ENCODE measurements at regions not wholly inside any gene's neighbourhood (a gene's known extent, or its start where the extent isn't known, plus 50 kb on each side); places are given as distances from the start of the nearest gene placed in this dataset.
"Not testable (repeated sequence)": the region's sequence is repeated elsewhere in the genome, so short reads cannot be mapped to it uniquely, and the experiment has no call there.

DNA sequence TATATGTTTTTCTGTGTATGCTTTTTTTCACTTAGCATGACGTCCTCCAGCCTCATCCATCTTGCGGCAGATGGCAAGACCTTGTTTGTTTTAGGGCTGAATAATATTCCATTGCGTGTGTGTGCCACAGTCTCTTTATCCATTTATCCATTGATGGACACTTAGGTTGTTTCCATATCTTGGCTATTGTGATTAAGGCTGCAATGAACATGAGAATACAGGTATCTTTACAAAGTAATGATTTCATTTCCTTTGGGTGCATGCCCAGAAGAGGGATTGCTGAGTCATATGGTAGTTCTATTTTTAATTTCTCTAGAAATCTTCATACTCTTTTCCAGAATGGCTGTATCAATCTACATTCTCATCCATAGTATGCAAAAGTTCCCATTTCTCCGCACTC is 85.3 kb upstream of the ADCY2 start:
- H3K36me3 Mint-ChIP-seq; H3K4me3 Mint-ChIP-seq; H3K27me3 Mint-ChIP-seq (ENCODE audit: low read depth); ATAC-seq; POLR2A ChIA-PET; CTCF ChIA-PET; DNase-seq (ENCODE audit: low spot score); H3K9me3 Mint-ChIP-seq: not testable (repeated sequence)
- peak overlapping the region; percentile 74; the same call in 1 of the 2 replicates for H3K27ac Mint-ChIP-seq
- peaks cover 43% of the 10 kb centered on the region for H3K4me1 Mint-ChIP-seq

DNA sequence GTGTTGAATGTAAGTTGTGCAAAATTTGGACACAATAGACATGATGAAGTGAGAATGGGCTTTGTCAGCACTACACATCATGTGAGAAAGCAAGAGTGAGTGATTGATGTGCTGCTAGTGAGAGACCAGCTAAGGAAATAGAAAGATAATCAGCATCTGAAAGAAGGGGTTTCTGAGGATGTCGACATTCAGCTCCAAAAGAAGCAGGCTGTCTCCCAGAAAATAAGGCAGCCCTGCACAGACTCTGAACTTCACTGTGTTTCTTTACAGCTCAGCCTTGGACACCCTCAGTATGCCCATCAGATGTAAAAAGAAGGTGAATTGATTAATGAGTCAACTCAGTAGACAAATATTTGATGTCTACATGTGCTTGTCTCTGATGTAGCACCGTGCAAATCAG is 80.8 kb upstream of the ADCY2 start:
- H3K27me3 Mint-ChIP-seq (ENCODE audit: low read depth) = peaks cover 7% of the 10 kb centered on the region
- H3K4me3 Mint-ChIP-seq = no peak overlapping the region
- no peak for TF ChIP-seq ZNF219 (CRISPR knock-in tag; IDR thresholded peaks at IDR 0.05; ENCODE audit: borderline replicate concordance)
- no peak for TF ChIP-seq NFE2L1 (CRISPR knock-in tag; IDR thresholded peaks at IDR 0.05)
- TF ChIP-seq, protein P1, sequence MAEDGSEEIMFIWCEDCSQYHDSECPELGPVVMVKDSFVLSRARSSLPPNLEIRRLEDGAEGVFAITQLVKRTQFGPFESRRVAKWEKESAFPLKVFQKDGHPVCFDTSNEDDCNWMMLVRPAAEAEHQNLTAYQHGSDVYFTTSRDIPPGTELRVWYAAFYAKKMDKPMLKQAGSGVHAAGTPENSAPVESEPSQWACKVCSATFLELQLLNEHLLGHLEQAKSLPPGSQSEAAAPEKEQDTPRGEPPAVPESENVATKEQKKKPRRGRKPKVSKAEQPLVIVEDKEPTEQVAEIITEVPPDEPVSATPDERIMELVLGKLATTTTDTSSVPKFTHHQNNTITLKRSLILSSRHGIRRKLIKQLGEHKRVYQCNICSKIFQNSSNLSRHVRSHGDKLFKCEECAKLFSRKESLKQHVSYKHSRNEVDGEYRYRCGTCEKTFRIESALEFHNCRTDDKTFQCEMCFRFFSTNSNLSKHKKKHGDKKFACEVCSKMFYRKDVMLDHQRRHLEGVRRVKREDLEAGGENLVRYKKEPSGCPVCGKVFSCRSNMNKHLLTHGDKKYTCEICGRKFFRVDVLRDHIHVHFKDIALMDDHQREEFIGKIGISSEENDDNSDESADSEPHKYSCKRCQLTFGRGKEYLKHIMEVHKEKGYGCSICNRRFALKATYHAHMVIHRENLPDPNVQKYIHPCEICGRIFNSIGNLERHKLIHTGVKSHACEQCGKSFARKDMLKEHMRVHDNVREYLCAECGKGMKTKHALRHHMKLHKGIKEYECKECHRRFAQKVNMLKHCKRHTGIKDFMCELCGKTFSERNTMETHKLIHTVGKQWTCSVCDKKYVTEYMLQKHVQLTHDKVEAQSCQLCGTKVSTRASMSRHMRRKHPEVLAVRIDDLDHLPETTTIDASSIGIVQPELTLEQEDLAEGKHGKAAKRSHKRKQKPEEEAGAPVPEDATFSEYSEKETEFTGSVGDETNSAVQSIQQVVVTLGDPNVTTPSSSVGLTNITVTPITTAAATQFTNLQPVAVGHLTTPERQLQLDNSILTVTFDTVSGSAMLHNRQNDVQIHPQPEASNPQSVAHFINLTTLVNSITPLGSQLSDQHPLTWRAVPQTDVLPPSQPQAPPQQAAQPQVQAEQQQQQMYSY (CRISPR knock-in tag; IDR thresholded peaks at IDR 0.05) = no peak
- ChIA-PET CTCF (no interaction called here), POLR2A (interaction anchor here (0.6 kb wide), 1 partner anchor 63 kb away, joined by 3 read pairs; no protein-coding TSS in a partner anchor)
- peaks cover 31% of the 10 kb centered on the region for H3K4me1 Mint-ChIP-seq
- ATAC-seq = no peak
- peaks cover 6% of the 10 kb centered on the region for H3K9me3 Mint-ChIP-seq
- no peak overlapping the region for H3K27ac Mint-ChIP-seq
- DNase-seq (ENCODE audit: low spot score) = no peak
- no peaks in the 10 kb centered on the region for H3K36me3 Mint-ChIP-seq

DNA sequence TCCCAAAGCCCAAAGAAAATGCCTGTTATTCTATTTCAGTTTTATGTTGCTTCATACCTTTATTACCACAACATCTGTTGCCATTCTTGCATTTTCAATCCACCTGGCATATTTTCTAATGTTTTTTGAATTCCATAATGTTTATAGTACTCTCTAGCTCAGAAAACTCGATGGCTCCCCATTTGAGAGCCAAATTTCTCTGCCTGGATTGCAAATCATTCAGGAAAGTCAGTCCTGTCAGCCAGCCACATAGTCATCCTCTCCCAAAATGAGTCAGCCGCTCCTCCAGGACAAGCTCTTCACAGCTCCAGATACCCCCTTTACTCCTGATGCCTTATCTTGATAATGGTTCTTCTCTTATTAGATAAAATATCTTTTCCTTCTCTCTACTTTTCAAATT is 78.2 kb upstream of the ADCY2 start:
- POLR2A ChIA-PET = no interaction called here
- no peak for ATAC-seq
- TF ChIP-seq, protein P2, sequence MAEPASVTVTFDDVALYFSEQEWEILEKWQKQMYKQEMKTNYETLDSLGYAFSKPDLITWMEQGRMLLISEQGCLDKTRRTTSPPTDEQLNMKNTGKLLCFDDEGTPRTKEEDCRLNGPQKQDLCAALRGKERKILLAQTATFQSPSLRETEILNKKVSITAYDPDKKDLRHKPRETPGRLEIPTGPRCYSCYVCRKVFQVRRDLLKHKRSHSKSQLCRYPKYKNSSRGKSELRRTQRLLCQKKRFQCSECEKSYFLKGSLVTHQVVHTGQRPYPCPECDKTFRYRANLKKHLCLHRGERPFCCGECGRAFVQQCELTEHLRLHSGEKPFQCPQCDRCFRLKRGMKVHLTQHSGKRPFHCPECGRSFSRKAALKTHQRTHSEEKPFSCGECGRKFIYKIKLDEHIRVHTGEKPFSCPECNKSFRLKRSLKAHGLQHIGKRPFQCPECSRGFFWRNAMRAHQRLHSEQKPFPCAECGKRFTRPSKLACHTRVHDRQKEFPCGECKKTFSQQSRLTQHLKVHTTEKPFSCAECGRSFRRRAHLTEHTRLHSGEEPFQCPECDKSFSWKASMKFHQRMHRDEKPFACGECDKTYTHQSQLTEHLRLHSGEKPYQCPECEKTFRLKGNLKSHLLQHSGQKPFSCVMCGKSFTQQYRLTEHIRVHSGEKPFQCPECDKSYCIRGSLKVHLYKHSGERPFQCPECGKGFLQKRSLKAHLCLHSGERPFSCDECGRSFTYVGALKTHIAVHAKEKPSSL (CRISPR knock-in tag; conservative IDR thresholded peaks at IDR 0.05) = no peak
- TF ChIP-seq ETV6 (CRISPR knock-in tag; IDR thresholded peaks at IDR 0.05) (no peak), PRRX2 (CRISPR knock-in tag; IDR thresholded peaks at IDR 0.05) (no peak), IRF2 (CRISPR knock-in tag; IDR thresholded peaks at IDR 0.05; ENCODE audit: borderline replicate concordance, low read depth) (no peak), ZNF121 (CRISPR knock-in tag; IDR thresholded peaks at IDR 0.05) (no peak), TCF7 (CRISPR knock-in tag; IDR thresholded peaks at IDR 0.05; ENCODE audit: low read depth) (no peak), FOXP1 (CRISPR knock-in tag; IDR thresholded peaks at IDR 0.05; ENCODE audit: borderline replicate concordance) (no peak), NR1H2 (CRISPR knock-in tag; IDR thresholded peaks at IDR 0.05) (no peak)
- TF ChIP-seq, protein P3, sequence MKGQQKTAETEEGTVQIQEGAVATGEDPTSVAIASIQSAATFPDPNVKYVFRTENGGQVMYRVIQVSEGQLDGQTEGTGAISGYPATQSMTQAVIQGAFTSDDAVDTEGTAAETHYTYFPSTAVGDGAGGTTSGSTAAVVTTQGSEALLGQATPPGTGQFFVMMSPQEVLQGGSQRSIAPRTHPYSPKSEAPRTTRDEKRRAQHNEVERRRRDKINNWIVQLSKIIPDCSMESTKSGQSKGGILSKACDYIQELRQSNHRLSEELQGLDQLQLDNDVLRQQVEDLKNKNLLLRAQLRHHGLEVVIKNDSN (CRISPR knock-in tag; IDR thresholded peaks at IDR 0.05) = no peak
- TF ChIP-seq, protein P4, sequence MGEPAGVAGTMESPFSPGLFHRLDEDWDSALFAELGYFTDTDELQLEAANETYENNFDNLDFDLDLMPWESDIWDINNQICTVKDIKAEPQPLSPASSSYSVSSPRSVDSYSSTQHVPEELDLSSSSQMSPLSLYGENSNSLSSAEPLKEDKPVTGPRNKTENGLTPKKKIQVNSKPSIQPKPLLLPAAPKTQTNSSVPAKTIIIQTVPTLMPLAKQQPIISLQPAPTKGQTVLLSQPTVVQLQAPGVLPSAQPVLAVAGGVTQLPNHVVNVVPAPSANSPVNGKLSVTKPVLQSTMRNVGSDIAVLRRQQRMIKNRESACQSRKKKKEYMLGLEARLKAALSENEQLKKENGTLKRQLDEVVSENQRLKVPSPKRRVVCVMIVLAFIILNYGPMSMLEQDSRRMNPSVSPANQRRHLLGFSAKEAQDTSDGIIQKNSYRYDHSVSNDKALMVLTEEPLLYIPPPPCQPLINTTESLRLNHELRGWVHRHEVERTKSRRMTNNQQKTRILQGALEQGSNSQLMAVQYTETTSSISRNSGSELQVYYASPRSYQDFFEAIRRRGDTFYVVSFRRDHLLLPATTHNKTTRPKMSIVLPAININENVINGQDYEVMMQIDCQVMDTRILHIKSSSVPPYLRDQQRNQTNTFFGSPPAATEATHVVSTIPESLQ (CRISPR knock-in tag; IDR thresholded peaks at IDR 0.05) = no peak
- TF ChIP-seq, protein P5, sequence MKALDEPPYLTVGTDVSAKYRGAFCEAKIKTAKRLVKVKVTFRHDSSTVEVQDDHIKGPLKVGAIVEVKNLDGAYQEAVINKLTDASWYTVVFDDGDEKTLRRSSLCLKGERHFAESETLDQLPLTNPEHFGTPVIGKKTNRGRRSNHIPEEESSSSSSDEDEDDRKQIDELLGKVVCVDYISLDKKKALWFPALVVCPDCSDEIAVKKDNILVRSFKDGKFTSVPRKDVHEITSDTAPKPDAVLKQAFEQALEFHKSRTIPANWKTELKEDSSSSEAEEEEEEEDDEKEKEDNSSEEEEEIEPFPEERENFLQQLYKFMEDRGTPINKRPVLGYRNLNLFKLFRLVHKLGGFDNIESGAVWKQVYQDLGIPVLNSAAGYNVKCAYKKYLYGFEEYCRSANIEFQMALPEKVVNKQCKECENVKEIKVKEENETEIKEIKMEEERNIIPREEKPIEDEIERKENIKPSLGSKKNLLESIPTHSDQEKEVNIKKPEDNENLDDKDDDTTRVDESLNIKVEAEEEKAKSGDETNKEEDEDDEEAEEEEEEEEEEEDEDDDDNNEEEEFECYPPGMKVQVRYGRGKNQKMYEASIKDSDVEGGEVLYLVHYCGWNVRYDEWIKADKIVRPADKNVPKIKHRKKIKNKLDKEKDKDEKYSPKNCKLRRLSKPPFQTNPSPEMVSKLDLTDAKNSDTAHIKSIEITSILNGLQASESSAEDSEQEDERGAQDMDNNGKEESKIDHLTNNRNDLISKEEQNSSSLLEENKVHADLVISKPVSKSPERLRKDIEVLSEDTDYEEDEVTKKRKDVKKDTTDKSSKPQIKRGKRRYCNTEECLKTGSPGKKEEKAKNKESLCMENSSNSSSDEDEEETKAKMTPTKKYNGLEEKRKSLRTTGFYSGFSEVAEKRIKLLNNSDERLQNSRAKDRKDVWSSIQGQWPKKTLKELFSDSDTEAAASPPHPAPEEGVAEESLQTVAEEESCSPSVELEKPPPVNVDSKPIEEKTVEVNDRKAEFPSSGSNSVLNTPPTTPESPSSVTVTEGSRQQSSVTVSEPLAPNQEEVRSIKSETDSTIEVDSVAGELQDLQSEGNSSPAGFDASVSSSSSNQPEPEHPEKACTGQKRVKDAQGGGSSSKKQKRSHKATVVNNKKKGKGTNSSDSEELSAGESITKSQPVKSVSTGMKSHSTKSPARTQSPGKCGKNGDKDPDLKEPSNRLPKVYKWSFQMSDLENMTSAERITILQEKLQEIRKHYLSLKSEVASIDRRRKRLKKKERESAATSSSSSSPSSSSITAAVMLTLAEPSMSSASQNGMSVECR (CRISPR knock-in tag; IDR thresholded peaks at IDR 0.05; ENCODE audit: borderline replicate concordance) = no peak
- TF ChIP-seq, protein P6, sequence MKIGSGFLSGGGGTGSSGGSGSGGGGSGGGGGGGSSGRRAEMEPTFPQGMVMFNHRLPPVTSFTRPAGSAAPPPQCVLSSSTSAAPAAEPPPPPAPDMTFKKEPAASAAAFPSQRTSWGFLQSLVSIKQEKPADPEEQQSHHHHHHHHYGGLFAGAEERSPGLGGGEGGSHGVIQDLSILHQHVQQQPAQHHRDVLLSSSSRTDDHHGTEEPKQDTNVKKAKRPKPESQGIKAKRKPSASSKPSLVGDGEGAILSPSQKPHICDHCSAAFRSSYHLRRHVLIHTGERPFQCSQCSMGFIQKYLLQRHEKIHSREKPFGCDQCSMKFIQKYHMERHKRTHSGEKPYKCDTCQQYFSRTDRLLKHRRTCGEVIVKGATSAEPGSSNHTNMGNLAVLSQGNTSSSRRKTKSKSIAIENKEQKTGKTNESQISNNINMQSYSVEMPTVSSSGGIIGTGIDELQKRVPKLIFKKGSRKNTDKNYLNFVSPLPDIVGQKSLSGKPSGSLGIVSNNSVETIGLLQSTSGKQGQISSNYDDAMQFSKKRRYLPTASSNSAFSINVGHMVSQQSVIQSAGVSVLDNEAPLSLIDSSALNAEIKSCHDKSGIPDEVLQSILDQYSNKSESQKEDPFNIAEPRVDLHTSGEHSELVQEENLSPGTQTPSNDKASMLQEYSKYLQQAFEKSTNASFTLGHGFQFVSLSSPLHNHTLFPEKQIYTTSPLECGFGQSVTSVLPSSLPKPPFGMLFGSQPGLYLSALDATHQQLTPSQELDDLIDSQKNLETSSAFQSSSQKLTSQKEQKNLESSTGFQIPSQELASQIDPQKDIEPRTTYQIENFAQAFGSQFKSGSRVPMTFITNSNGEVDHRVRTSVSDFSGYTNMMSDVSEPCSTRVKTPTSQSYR (CRISPR knock-in tag; IDR thresholded peaks at IDR 0.05) = no peak

More for the DNA sequence above, 78.2 kb upstream of the ADCY2 start:
- H3K4me1 Mint-ChIP-seq = peaks cover 42% of the 10 kb centered on the region
- H3K27ac Mint-ChIP-seq = no peak overlapping the region
- no peak for DNase-seq (ENCODE audit: low spot score)
- no peak overlapping the region for H3K4me3 Mint-ChIP-seq
- CTCF ChIA-PET = no interaction called here
- H3K27me3 Mint-ChIP-seq (ENCODE audit: low read depth) = peaks cover 7% of the 10 kb centered on the region
- H3K36me3 Mint-ChIP-seq = no peaks in the 10 kb centered on the region
- no peaks in the 10 kb centered on the region for H3K9me3 Mint-ChIP-seq
